Endothelial cell of umbilical vein (primary cell): ENCODE measurements at regions not wholly inside any gene's neighbourhood (a gene's known extent, or its start where the extent isn't known, plus 50 kb on each side); places are given as distances from the start of the nearest gene placed in this dataset.

Experiments used
- BruUV-seq: library from RNA; stranded (reverse); fragments of 400-500 nt; replicated peaks from 2 replicates; lab custom pipeline; 2021; lab: Mats Ljungman, UMichigan
- CTCF ChIA-PET: fragments of 300-600, 350-600 bp; sonication (Branson Sonifier 250); formaldehyde crosslinking; loops from one replicate; lab custom pipeline; 2021; ENCODE audit warnings: antibody characterized with exemption, inconsistent platforms; lab: Charles Lee
- POLR2A ChIA-PET: fragments of 300-600, 350-600 bp; sonication (Branson Sonifier 250); formaldehyde crosslinking; loops from one replicate; lab custom pipeline; 2021; ENCODE audit warnings: antibody characterized with exemption, inconsistent platforms; lab: Charles Lee
- DNase-seq: peaks from one replicate; pipeline ENCODE4 v3.0.0-alpha.2; 2011; ENCODE audit warnings: low read depth, low spot score
- FAIRE-seq: peaks from 2 replicates; lab custom pipeline; 2011; peaks lifted over from hg19 to GRCh38; lab: Jason Lieb, UNC
- H2AFZ ChIP-seq: 2 replicates; pipeline ENCODE4 v1.6.0; 2012; ENCODE audit warnings: low read depth, low read length, control low read depth, inconsistent platforms
- H3K27ac ChIP-seq: 2 replicates; pipeline ENCODE4 v1.5.1; 2011; ENCODE audit warnings: low read depth, mild to moderate bottlenecking, control low read depth, low read length, moderate library complexity; ENCODE audit not compliant: insufficient read depth
- H3K27me3 ChIP-seq, 2 experiments: 2 replicates each; pipeline versions ENCODE4 v1.6.0 to v1.6.1; 2011; ENCODE audit warnings: low read length in 2 of 2, mixed read lengths in 1 of 2; ENCODE audit not compliant: control insufficient read depth in 2 of 2, insufficient read depth in 2 of 2
- H3K36me3 ChIP-seq, 2 experiments: 2 replicates in 1 of 2; 3 replicates in 1 of 2; pipeline ENCODE4 v1.5.1; 2011; ENCODE audit warnings: low read length in 2 of 2, mild to moderate bottlenecking in 1 of 2, moderate library complexity in 1 of 2; ENCODE audit not compliant: control insufficient read depth in 2 of 2, insufficient read depth in 2 of 2; ENCODE audit errors: extremely low read depth in 1 of 2
- H3K4me1 ChIP-seq: 3 replicates; pipeline ENCODE4 v1.5.1; 2011; ENCODE audit warnings: mild to moderate bottlenecking, low read length; ENCODE audit not compliant: control insufficient read depth, insufficient read depth; ENCODE audit errors: extremely low read depth
- H3K4me2 ChIP-seq: 2 replicates; pipeline ENCODE4 v1.6.1; 2011; ENCODE audit warnings: low read length, control low read depth, mixed read lengths; ENCODE audit not compliant: insufficient read depth
- H3K4me3 ChIP-seq, 3 experiments: fragments of 200-600 bp in 1 of 3; sonication (generic), shearing (Covaris generic) in 1 of 3; replicated peaks in 1 of 3; 2 replicates each; pipeline ENCODE4 v1.5.1; 2011 to 2016; ENCODE audit warnings: control low read depth in 3 of 3, low read length in 3 of 3, mild to moderate bottlenecking in 2 of 3, inconsistent platforms in 1 of 3, low read depth in 1 of 3, moderate library complexity in 1 of 3; ENCODE audit not compliant: insufficient read depth in 1 of 3
- H3K79me2 ChIP-seq: 2 replicates; pipeline ENCODE4 v1.6.0; 2012; ENCODE audit warnings: low read length, inconsistent platforms; ENCODE audit not compliant: control insufficient read depth, insufficient read depth
- H3K9ac ChIP-seq: replicated peaks from 2 replicates; pipeline ENCODE3; 2011; ENCODE audit warnings: low read length, control low read depth; ENCODE audit not compliant: insufficient read depth; ENCODE audit errors: extremely low read depth
- H3K9me1 ChIP-seq: replicated peaks from 3 replicates; pipeline ENCODE4 v1.6.0; 2011; ENCODE audit warnings: mild to moderate bottlenecking, low read length; ENCODE audit not compliant: control insufficient read depth, insufficient read depth; ENCODE audit errors: extremely low read depth
- H3K9me3 ChIP-seq: replicated peaks from 2 replicates; pipeline ENCODE4 v1.5.1; 2012; ENCODE audit warnings: low read length, inconsistent platforms; ENCODE audit not compliant: control insufficient read depth, insufficient read depth
- H4K20me1 ChIP-seq: replicated peaks from 2 replicates; pipeline ENCODE3; 2011; ENCODE audit warnings: mild to moderate bottlenecking, low read length; ENCODE audit not compliant: control insufficient read depth, insufficient read depth; ENCODE audit errors: extremely low read depth
- CTCF ChIP-seq, 2 donors: IDR thresholded peaks; 1 replicate in 1 of 2; 2 replicates in 1 of 2; pipeline ENCODE4 v1.5.1; 2011; ENCODE audit warnings: low read length in 2 of 2, mild to moderate bottlenecking in 2 of 2, moderate library complexity in 2 of 2, control low read depth in 1 of 2, inconsistent platforms in 1 of 2, low read depth in 1 of 2; ENCODE audit not compliant: insufficient read depth in 1 of 2; ENCODE audit errors: extremely low read depth in 1 of 2
- EZH2 ChIP-seq: IDR thresholded peaks from 2 replicates; pipeline ENCODE4 v1.6.1; 2012; ENCODE audit warnings: borderline replicate concordance, low read depth, mild to moderate bottlenecking, moderate library complexity, low read length, inconsistent platforms; ENCODE audit not compliant: severe bottlenecking
- FOS ChIP-seq: IDR thresholded peaks from 2 replicates; pipeline ENCODE4 v1.6.1; 2011; ENCODE audit warnings: mild to moderate bottlenecking, low read length, moderate library complexity, borderline replicate concordance; ENCODE audit not compliant: insufficient read depth
- GATA2 ChIP-seq: IDR thresholded peaks from 2 replicates; pipeline ENCODE4 v1.7.0; 2011; ENCODE audit warnings: low read depth, mild to moderate bottlenecking, moderate library complexity, mixed read lengths, low read length; ENCODE audit not compliant: insufficient read length, insufficient read depth
- JUN ChIP-seq: IDR thresholded peaks from 2 replicates; pipeline ENCODE4 v1.6.1; 2011; ENCODE audit warnings: borderline replicate concordance, low read depth; ENCODE audit not compliant: insufficient read length, insufficient read depth
- MAX ChIP-seq: IDR thresholded peaks from 2 replicates; pipeline ENCODE4 v1.6.1; 2011; ENCODE audit not compliant: insufficient read depth, insufficient read length
- MYC ChIP-seq: IDR thresholded peaks from one replicate; pipeline ENCODE4 v1.6.1; 2011; ENCODE audit warnings: mild to moderate bottlenecking, low read depth, low read length
- POLR2A ChIP-seq: IDR thresholded peaks from 2 replicates; pipeline ENCODE4 v1.6.1; 2012; ENCODE audit warnings: low read depth, mild to moderate bottlenecking, control low read depth, low read length
- POLR2AphosphoS5 ChIP-seq: IDR thresholded peaks from 2 replicates; pipeline ENCODE4 v1.6.1; 2012; ENCODE audit warnings: low read depth, mild to moderate bottlenecking, control low read depth, low read length, moderate library complexity; ENCODE audit not compliant: insufficient read depth
- dilution Hi-C: fragments of 300-500 bp; cut with MboI; formaldehyde crosslinking; loops from one replicate; pipeline ENCODE4 v1.15.0; 2019; ENCODE audit warnings: low sequenced_read_pairs; ENCODE audit not compliant: extremely low pct_ligation_motif_present
- intact Hi-C: fragments of 100-400 bp; cut with micrococcal nuclease; formaldehyde crosslinking; loops from one replicate; pipeline ENCODE4 v1.10.0; 2022

- H3K9ac ChIP-seq, result no peak overlapping the region
- CTCF ChIA-PET, result no interaction called here
- H3K4me3 ChIP-seq, result no peak overlapping the region
- intact Hi-C loops (no loop called here), dilution Hi-C loops (no loop called here)
- no peaks in the 10 kb centered on the region for H3K79me2 ChIP-seq
- H2AFZ ChIP-seq, result no peak overlapping the region
- H3K9me3 ChIP-seq, result peaks cover 3% of the 10 kb centered on the region
- no peak for TF ChIP-seq FOS
- no peak for TF ChIP-seq POLR2A
- TF ChIP-seq GATA2, result no peak
- no peak for TF ChIP-seq POLR2AphosphoS5
- TF ChIP-seq MYC, result no peak
- no peak for TF ChIP-seq CTCF (IDR thresholded peaks at IDR 0.05; ENCODE audit: extremely low read depth in 1 of 2, insufficient read depth in 1 of 2, low read depth in 1 of 2, low read length in 2 of 2)
- TF ChIP-seq EZH2, result no peak
- no peak for TF ChIP-seq MAX
- TF ChIP-seq JUN, result no peak
- FAIRE-seq (no peak), DNase-seq (no peak)
- BruUV-seq, result no TSS peak
- H3K4me2 ChIP-seq, result no peak overlapping the region
- H3K36me3 ChIP-seq, result no peaks in the 10 kb centered on the region
- H3K9me1 ChIP-seq, result no peaks in the 10 kb centered on the region
- no peak overlapping the region for H3K27ac ChIP-seq
- no peaks in the 10 kb centered on the region for H3K27me3 ChIP-seq
- H3K4me1 ChIP-seq, result no peaks in the 10 kb centered on the region
- POLR2A ChIA-PET, result no interaction called here
- no peaks in the 10 kb centered on the region for H4K20me1 ChIP-seq
Measured at GRCh38 chr2:8059794-8060193, 622.1 kb upstream of the ID2 start.
